Fibroblast of villous mesenchyme (primary cell): ENCODE measurements at regions not wholly inside any gene's neighbourhood (a gene's known extent, or its start where the extent isn't known, plus 50 kb on each side); places are given as distances from the start of the nearest gene placed in this dataset.
"Not testable (repeated sequence)": the region's sequence is repeated elsewhere in the genome, so short reads cannot be mapped to it uniquely, and the experiment has no call there.

Experiments used
- DNase-seq: peaks from one replicate; pipeline ENCODE4 v3.0.0-alpha.2; 2010; ENCODE audit warnings: low read depth
- H3K4me3 ChIP-seq: 2 replicates; pipeline ENCODE4 v1.5.1; 2011; ENCODE audit warnings: low read depth, mild to moderate bottlenecking, low read length
- CTCF ChIP-seq: IDR thresholded peaks from 2 replicates; pipeline ENCODE4 v1.5.1; 2012; ENCODE audit warnings: low read depth, mild to moderate bottlenecking, low read length; ENCODE audit not compliant: insufficient read depth

- H3K4me3 ChIP-seq, result no peak overlapping the region
- no peak for TF ChIP-seq CTCF
- DNase-seq, result no peak
Observed at GRCh38 chr6:141395443-141396008, 737.2 kb upstream of the GJE1 start.

- no peak overlapping the region for H3K4me3 ChIP-seq
- no peak for DNase-seq
- TF ChIP-seq CTCF, result no peak
Observed at GRCh38 chr6:141394565-141395051, 738.1 kb upstream of the GJE1 start.

- DNase-seq, result no peak
- no peak for TF ChIP-seq CTCF
- H3K4me3 ChIP-seq, result no peak overlapping the region
Observed at GRCh38 chr6:141394125-141394536, 738.6 kb upstream of the GJE1 start.

- no peak for DNase-seq
- TF ChIP-seq CTCF, result no peak
- H3K4me3 ChIP-seq, result no peak overlapping the region
Observed at GRCh38 chr6:141393405-141394124, 739.2 kb upstream of the GJE1 start.

DNA sequence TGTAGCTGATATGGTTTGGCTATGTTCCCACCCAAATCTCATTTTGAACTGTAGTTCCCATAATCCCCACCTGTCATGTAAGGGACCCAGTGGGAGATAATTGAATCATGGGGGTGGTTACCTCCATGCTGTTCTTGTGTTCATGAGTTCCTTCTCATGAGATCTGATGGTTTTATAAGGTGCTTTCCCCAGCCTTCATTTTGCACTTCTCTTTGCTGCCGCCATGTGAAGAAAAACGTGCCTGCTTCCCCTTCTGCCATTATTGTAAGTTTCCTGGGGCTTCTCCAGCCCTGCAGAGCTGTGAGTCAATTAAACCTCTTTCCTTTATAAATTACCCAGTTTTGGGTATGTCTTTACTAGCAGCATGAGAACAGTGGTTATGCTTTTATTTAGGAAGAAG lies 741.6 kb upstream of the GJE1 start:
- H3K4me3 ChIP-seq, DNase-seq: not testable (repeated sequence)

DNA sequence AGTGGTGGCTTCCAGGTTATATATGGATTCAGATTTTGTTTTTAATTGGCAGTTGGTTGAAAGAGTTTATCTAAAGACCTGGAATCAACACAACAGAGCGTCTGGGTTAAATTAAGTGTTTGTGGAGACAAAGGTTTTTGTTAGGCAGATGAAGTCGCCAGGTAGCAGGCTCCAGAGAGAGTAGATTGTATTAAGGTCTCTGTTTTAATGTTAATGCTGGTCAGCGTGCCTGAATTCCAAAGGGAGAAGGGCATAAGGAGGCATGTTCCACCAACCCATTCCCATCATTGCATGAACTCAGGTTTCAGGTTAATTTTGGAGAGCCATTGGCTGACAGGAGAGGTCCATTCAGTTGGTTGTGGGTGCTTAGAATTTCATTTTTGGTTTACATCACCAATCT lies 744.1 kb upstream of the GJE1 start:
- TF ChIP-seq CTCF, result no peak
- H3K4me3 ChIP-seq, result no peak overlapping the region
- DNase-seq, result no peak

GRCh38 chr6:141370438-141370837 lies 762.3 kb upstream of the GJE1 start:
- no peak for TF ChIP-seq CTCF
- H3K4me3 ChIP-seq, result no peak overlapping the region
- no peak for DNase-seq

DNA sequence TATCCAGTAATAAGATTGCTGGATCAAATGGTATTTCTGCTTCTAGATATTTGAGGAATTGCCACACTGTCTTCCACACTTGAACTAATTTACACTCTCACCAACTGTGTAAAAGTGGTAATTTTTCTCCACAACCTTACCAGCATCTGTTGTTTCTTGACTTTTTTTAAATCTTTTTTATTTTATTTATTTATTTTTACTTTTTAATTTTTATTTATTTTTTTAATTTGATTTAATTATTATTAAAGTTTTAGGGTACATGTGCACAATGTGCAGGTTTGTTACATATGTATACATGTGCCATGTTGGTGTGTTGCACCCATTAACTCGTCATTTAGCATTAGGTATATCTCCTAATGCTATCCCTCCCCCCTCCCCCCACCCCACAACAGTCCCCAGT lies 765.9 kb upstream of the GJE1 start:
- DNase-seq, H3K4me3 ChIP-seq: not testable (repeated sequence)
